GM12874 (cell line): ENCODE measurements at regions not wholly inside any gene's neighbourhood (a gene's known extent, or its start where the extent isn't known, plus 50 kb on each side); places are given as distances from the start of the nearest gene placed in this dataset.

Experiments used
- CTCF ChIP-seq: IDR thresholded peaks from 2 replicates; pipeline ENCODE4 v1.5.1; 2011; ENCODE audit warnings: low read depth, mild to moderate bottlenecking, control low read depth, low read length, moderate library complexity; ENCODE audit not compliant: insufficient read depth

- no peak for TF ChIP-seq CTCF
Measured at GRCh38 chr2:129729011-129729410, 250.5 kb upstream of the RAB6C start.

GRCh38 chr2:129729646-129730045, 249.8 kb upstream of the RAB6C start:
- TF ChIP-seq CTCF = no peak

DNA sequence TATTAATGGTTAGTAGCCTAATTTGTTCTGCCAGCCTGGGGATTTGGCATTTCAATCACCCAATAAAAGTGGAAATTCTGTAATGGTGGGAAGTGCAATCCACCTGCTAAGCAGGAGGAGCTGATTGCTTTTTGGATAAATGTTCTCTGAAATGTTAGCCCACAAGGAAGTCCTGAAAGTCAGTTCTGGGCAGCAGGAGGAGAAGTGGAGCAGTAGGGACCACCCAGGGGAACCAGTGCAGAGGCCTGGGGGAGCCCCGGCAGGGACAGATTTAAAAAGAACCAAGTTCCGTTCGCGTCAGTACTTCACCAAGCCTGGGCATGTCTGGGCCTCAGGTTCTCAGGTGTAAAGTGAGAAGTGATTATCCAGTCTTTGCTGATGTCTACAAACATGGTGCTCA, 248.5 kb upstream of the RAB6C start:
- TF ChIP-seq CTCF = no peak

DNA sequence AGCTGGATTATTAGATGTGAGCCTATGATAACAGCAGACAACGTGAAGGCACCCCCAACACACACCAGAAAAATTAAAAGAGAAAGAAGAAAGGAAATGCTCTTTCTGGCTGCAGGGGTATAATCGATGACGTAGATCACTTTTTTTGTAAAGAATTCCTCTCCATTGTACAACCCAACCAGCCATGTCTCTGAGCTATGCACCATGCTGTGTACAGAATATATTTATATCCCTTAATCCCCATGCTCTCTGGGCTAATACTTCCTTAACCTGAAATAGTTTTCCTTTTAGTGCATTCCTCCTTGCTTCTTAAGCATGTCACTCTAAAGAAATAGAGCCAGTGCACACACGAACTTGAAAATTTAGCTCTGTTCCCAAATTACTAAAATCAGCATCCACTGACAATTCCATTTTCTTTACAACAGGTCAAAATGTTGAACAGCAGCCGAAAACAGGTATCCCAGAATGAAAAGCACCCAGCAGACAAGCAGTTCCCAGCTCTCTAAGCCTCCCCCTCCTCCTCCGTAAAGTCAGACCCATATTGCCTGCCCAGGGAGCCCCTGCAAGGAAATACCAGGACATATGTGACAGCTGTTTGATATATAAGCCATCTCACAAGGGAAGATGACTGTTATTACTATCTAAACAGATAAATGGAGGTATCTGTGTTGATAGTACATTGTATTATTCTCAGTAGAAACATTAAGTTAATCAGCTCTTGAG, 247.4 kb upstream of the RAB6C start:
- TF ChIP-seq CTCF = no peak

DNA sequence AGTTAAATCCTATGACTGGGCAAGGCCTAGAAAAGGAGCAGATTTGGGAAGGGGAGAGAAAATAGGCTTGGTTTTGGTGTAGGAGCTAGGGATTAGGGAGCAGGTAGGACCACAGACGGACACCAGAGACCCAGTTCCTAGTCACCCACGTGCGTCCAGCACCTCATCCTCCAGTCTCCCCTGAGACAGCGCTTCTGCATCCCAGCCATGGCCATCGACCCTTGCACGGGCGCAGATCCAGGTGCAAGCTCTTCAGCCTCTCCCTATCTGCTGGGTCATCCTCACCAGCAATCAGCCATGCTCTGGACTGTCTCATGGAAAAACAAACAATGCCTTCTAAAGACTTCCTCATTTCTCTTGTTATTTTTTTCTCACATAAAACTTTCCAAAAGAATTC, 246.8 kb upstream of the RAB6C start:
- TF ChIP-seq CTCF = no peak

DNA sequence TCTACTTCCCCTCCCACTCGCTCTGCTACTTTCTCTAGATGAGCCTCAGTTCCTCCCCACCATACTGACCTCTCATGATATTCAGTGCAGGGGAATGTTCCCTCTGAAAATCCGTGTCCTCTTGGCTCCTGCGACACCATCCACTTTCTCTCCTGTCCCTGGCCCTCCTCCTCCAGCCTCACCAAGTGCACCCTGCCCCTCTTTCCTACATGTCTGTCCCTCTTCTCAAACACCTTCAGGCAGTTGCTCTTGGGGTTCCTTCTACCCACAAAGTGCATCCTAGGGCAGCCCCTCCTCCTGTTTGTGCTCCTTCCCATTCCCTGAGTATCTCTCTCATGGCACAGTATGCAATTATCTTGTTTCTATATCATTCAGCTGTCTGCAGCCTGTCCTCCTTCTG, 246.4 kb upstream of the RAB6C start:
- TF ChIP-seq CTCF = no peak

DNA sequence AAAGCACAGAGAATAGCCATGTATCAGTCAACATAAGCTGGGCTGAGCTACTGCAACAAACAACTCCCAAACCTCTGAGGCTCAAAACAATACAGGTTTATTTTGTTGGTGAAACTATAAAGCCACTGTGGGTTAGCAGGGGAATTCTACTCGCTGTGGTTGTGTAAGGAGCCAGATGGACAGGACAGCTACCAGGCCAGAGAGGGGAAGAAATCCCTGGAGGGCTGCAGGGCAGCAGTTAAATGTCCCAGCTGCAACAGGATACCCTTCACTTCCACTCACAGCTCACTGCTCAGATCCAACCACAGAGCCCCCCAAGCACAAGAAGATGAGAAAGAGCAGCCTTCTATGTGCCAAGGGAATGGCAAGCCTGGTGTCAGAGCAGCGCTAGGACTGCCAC, 245.9 kb upstream of the RAB6C start:
- no peak for TF ChIP-seq CTCF
